ENCODE measurements at regions not wholly inside any gene's neighbourhood (a gene's known extent, or its start where the extent isn't known, plus 50 kb on each side); places are given as distances from the start of the nearest gene placed in this dataset.

- H3K4me1 Mint-ChIP-seq, result no peaks in the 10 kb centered on the region
- H3K27me3 Mint-ChIP-seq (ENCODE audit: low read depth), result no peaks in the 10 kb centered on the region
- H3K9me3 Mint-ChIP-seq, result no peaks in the 10 kb centered on the region
- no peaks in the 10 kb centered on the region for H3K36me3 Mint-ChIP-seq (ENCODE audit: low read depth)
- no peak overlapping the region for H3K4me3 Mint-ChIP-seq
- no peak overlapping the region for H3K27ac Mint-ChIP-seq
- TF ChIP-seq CTCF (IDR thresholded peaks at IDR 0.05; ENCODE audit: unreplicated experiment in 3 of 3), result no peak
Observed at GRCh38 chr9:28967226-28967625, 1393.9 kb upstream of the C9orf72 start.

- Mint-ChIP-seq H3K9me3 (no peaks in the 10 kb centered on the region), H3K4me3 (no peak overlapping the region), H3K4me1 (no peaks in the 10 kb centered on the region), H3K36me3 (ENCODE audit: low read depth) (no peaks in the 10 kb centered on the region), H3K27me3 (ENCODE audit: low read depth) (no peaks in the 10 kb centered on the region), H3K27ac (no peak overlapping the region)
- TF ChIP-seq CTCF (IDR thresholded peaks at IDR 0.05; ENCODE audit: unreplicated experiment in 3 of 3), result no peak
Observed at GRCh38 chr9:28970241-28970654, 1397.0 kb upstream of the C9orf72 start.

GRCh38 chr9:28971881-28972280 lies 1398.6 kb upstream of the C9orf72 start:
- Mint-ChIP-seq H3K4me1 (no peaks in the 10 kb centered on the region), H3K36me3 (ENCODE audit: low read depth) (no peaks in the 10 kb centered on the region), H3K9me3 (no peaks in the 10 kb centered on the region), H3K27ac (no peak overlapping the region), H3K4me3 (no peak overlapping the region), H3K27me3 (ENCODE audit: low read depth) (no peaks in the 10 kb centered on the region)
- TF ChIP-seq CTCF (IDR thresholded peaks at IDR 0.05; ENCODE audit: unreplicated experiment in 3 of 3), result no peak

- H3K27ac Mint-ChIP-seq, result no peak overlapping the region
- H3K9me3 Mint-ChIP-seq, result no peaks in the 10 kb centered on the region
- H3K4me3 Mint-ChIP-seq, result no peak overlapping the region
- H3K36me3 Mint-ChIP-seq (ENCODE audit: low read depth), result no peaks in the 10 kb centered on the region
- TF ChIP-seq CTCF (IDR thresholded peaks at IDR 0.05; ENCODE audit: unreplicated experiment in 3 of 3), result no peak
- no peaks in the 10 kb centered on the region for H3K27me3 Mint-ChIP-seq (ENCODE audit: low read depth)
- no peaks in the 10 kb centered on the region for H3K4me1 Mint-ChIP-seq
Observed at GRCh38 chr9:28976250-28976649, 1403.0 kb upstream of the C9orf72 start.

GRCh38 chr9:28976684-28977083 lies 1403.4 kb upstream of the C9orf72 start:
- no peak for TF ChIP-seq CTCF (IDR thresholded peaks at IDR 0.05; ENCODE audit: unreplicated experiment in 3 of 3)
- no peaks in the 10 kb centered on the region for H3K27me3 Mint-ChIP-seq (ENCODE audit: low read depth)
- H3K9me3 Mint-ChIP-seq, result no peaks in the 10 kb centered on the region
- H3K36me3 Mint-ChIP-seq (ENCODE audit: low read depth), result no peaks in the 10 kb centered on the region
- H3K27ac Mint-ChIP-seq, result no peak overlapping the region
- H3K4me3 Mint-ChIP-seq, result no peak overlapping the region
- H3K4me1 Mint-ChIP-seq, result no peaks in the 10 kb centered on the region

- Mint-ChIP-seq H3K27ac (no peak overlapping the region), H3K4me3 (no peak overlapping the region), H3K9me3 (no peaks in the 10 kb centered on the region), H3K36me3 (ENCODE audit: low read depth) (no peaks in the 10 kb centered on the region), H3K27me3 (ENCODE audit: low read depth) (no peaks in the 10 kb centered on the region), H3K4me1 (no peaks in the 10 kb centered on the region)
- TF ChIP-seq CTCF (IDR thresholded peaks at IDR 0.05; ENCODE audit: unreplicated experiment in 3 of 3), result no peak
Observed at GRCh38 chr9:28981129-28981528, 1407.8 kb upstream of the C9orf72 start.
